Adipocyte (in vitro differentiated cells): ENCODE measurements at regions not wholly inside any gene's neighbourhood (a gene's known extent, or its start where the extent isn't known, plus 50 kb on each side); places are given as distances from the start of the nearest gene placed in this dataset.

Experiments
- DNase-seq: peaks from one replicate; pipeline ENCODE4 v3.0.0-alpha.2; 2015; ENCODE audit warnings: low read depth
- H3K27me3 ChIP-seq: replicated peaks from 2 replicates; pipeline ENCODE4 v1.7.0; 2013; ENCODE audit warnings: mild to moderate bottlenecking, low read length, moderate library complexity; ENCODE audit not compliant: control insufficient read depth, insufficient read depth
- H3K36me3 ChIP-seq: 2 replicates; pipeline ENCODE4 v1.7.0; 2013; ENCODE audit warnings: low read length, mild to moderate bottlenecking, moderate library complexity; ENCODE audit not compliant: control insufficient read depth, insufficient read depth, severe bottlenecking
- H3K4me1 ChIP-seq: 2 replicates; pipeline ENCODE4 v1.7.0; 2013; ENCODE audit warnings: mild to moderate bottlenecking, low read length, moderate library complexity; ENCODE audit not compliant: control insufficient read depth, insufficient read depth
- H3K4me3 ChIP-seq: 2 replicates; pipeline ENCODE4 v1.7.0; 2013; ENCODE audit warnings: mild to moderate bottlenecking, low read length, moderate library complexity
- H3K9ac ChIP-seq: 2 replicates; pipeline ENCODE4 v1.7.0; 2013; ENCODE audit warnings: mild to moderate bottlenecking, low read length, moderate library complexity
- H3K9me3 ChIP-seq: 2 replicates; pipeline ENCODE4 v1.7.0; 2013; ENCODE audit warnings: mild to moderate bottlenecking, low read length, moderate library complexity; ENCODE audit not compliant: control insufficient read depth

- H3K4me1 ChIP-seq = peaks cover 7% of the 10 kb centered on the region
- no peaks in the 10 kb centered on the region for H3K36me3 ChIP-seq
- H3K4me3 ChIP-seq = no peak overlapping the region
- no peaks in the 10 kb centered on the region for H3K27me3 ChIP-seq
- no peak for DNase-seq
- H3K9ac ChIP-seq = no peak overlapping the region
- no peaks in the 10 kb centered on the region for H3K9me3 ChIP-seq
These were observed 145.6 kb downstream of the GDAP2 start for GRCh38 chr1:117783606-117784396.

DNA sequence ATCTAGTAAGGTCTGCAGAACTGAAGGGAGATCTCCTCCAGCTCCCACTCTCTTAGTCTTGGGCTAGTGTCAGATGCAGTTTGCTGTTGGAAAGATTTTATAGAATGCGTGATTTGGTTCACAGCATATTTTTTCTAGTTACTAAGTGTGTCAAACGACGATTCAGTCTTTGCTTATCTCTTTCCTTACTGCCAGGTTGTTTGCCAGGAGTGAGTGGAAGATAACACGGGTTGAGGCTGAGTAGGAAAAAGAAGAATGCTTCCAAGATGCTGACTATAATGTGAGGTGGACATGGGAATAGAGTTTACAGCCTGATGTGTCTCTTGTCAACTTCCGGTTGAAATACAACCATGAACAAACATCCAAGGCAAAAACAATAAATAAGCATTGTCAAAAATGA, 141.4 kb downstream of the GDAP2 start:
- Histone ChIP-seq H3K9me3 (no peaks in the 10 kb centered on the region), H3K4me1 (no peaks in the 10 kb centered on the region), H3K27me3 (no peaks in the 10 kb centered on the region), H3K9ac (no peak overlapping the region), H3K36me3 (no peaks in the 10 kb centered on the region), H3K4me3 (no peak overlapping the region)
- no peak for DNase-seq

- no peak overlapping the region for H3K4me3 ChIP-seq
- DNase-seq = no peak
- H3K27me3 ChIP-seq = no peaks in the 10 kb centered on the region
- H3K9me3 ChIP-seq = no peaks in the 10 kb centered on the region
- H3K9ac ChIP-seq = no peak overlapping the region
- H3K4me1 ChIP-seq = peaks cover 17% of the 10 kb centered on the region
- H3K36me3 ChIP-seq = no peaks in the 10 kb centered on the region
These were observed 136.0 kb downstream of the GDAP2 start for GRCh38 chr1:117793413-117793812.

- H3K4me3 ChIP-seq = no peak overlapping the region
- peaks cover 17% of the 10 kb centered on the region for H3K4me1 ChIP-seq
- H3K27me3 ChIP-seq = no peaks in the 10 kb centered on the region
These were observed 135.3 kb downstream of the GDAP2 start for GRCh38 chr1:117794073-117794472.

GRCh38 chr1:117795190-117795589, 134.2 kb downstream of the GDAP2 start:
- Histone ChIP-seq H3K4me1 (peaks cover 17% of the 10 kb centered on the region), H3K36me3 (no peaks in the 10 kb centered on the region)
- DNase-seq = peak; percentile 18

More at GRCh38 chr1:117794073-117794472, 135.3 kb downstream of the GDAP2 start:
- peak; percentile 60 for DNase-seq
- no peak overlapping the region for H3K9ac ChIP-seq
- H3K36me3 ChIP-seq = no peaks in the 10 kb centered on the region
- no peaks in the 10 kb centered on the region for H3K9me3 ChIP-seq

DNA sequence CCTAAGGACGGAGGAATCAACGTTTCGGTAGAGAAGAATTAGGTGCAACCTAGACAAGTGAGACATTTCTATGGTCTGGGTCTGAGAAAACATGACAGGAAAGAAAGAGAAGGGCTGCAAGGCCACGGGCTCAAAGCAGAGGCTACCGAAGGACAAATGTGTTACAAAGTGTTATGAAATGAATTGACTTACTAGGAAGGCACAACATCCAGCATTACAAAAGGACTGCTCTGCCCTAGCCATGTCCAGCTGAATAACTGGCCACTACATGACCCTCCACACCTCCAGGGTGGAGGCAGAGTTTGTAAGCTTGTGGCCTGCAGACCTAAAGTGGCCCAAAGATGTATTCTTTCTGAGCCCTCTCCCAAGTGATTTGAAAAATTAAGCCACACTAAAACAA, 133.6 kb downstream of the GDAP2 start:
- Histone ChIP-seq H3K4me1 (peaks cover 17% of the 10 kb centered on the region), H3K9me3 (no peaks in the 10 kb centered on the region), H3K9ac (no peak overlapping the region), H3K4me3 (no peak overlapping the region), H3K27me3 (no peaks in the 10 kb centered on the region), H3K36me3 (no peaks in the 10 kb centered on the region)
- DNase-seq = no peak

More at GRCh38 chr1:117795190-117795589, 134.2 kb downstream of the GDAP2 start:
- Histone ChIP-seq H3K9ac (no peak overlapping the region), H3K27me3 (no peaks in the 10 kb centered on the region), H3K4me3 (no peak overlapping the region), H3K9me3 (no peaks in the 10 kb centered on the region)

- H3K9ac ChIP-seq = no peak overlapping the region
- H3K27me3 ChIP-seq = no peaks in the 10 kb centered on the region
- H3K36me3 ChIP-seq = no peaks in the 10 kb centered on the region
- peaks cover 17% of the 10 kb centered on the region for H3K4me1 ChIP-seq
- H3K4me3 ChIP-seq = no peak overlapping the region
- H3K9me3 ChIP-seq = no peaks in the 10 kb centered on the region
- DNase-seq = no peak
These were observed 133.2 kb downstream of the GDAP2 start for GRCh38 chr1:117796226-117796625.

GRCh38 chr1:117798550-117798949, 130.9 kb downstream of the GDAP2 start:
- DNase-seq = no peak
- Histone ChIP-seq H3K4me3 (no peak overlapping the region), H3K36me3 (no peaks in the 10 kb centered on the region), H3K27me3 (no peaks in the 10 kb centered on the region), H3K9me3 (no peaks in the 10 kb centered on the region), H3K4me1 (peaks cover 21% of the 10 kb centered on the region), H3K9ac (no peak overlapping the region)

- Histone ChIP-seq H3K9me3 (no peaks in the 10 kb centered on the region), H3K27me3 (no peaks in the 10 kb centered on the region), H3K4me3 (no peak overlapping the region), H3K9ac (no peak overlapping the region), H3K36me3 (no peaks in the 10 kb centered on the region), H3K4me1 (peaks cover 5% of the 10 kb centered on the region)
- DNase-seq = no peak
These were observed 126.7 kb downstream of the GDAP2 start for GRCh38 chr1:117802531-117803257.

- Histone ChIP-seq H3K36me3 (no peaks in the 10 kb centered on the region), H3K4me3 (no peak overlapping the region), H3K27me3 (no peaks in the 10 kb centered on the region), H3K4me1 (peaks cover 5% of the 10 kb centered on the region), H3K9me3 (no peaks in the 10 kb centered on the region), H3K9ac (no peak overlapping the region)
- peak; percentile 49 for DNase-seq
These were observed 126.1 kb downstream of the GDAP2 start for GRCh38 chr1:117803318-117803717.

DNA sequence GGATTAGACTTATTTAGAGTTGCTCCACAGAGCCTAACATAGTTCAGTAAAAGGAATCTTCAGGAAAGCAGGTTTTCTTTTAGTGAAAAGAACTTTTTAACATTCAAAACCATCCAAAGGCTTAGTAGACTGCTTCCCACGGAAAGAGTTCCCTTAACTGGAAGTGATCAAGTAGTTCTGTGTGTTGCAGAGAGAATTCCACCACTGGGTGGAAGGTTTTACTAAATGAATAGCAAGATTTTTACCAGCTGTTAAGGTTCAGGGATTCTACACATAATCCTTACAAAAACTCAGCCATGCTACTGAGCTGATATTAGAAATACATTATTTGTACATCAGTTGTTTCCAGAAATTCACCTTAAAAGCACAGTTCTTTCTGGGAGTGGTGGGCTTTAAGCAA, 119.7 kb downstream of the GDAP2 start:
- Histone ChIP-seq H3K27me3 (no peaks in the 10 kb centered on the region), H3K9me3 (no peaks in the 10 kb centered on the region), H3K36me3 (no peaks in the 10 kb centered on the region), H3K4me1 (peaks cover 29% of the 10 kb centered on the region), H3K4me3 (no peak overlapping the region), H3K9ac (no peak overlapping the region)
- DNase-seq = peak; percentile 36
